PC-3 (cell line): ENCODE measurements at regions not wholly inside any gene's neighbourhood (a gene's known extent, or its start where the extent isn't known, plus 50 kb on each side); places are given as distances from the start of the nearest gene placed in this dataset.
"Not testable (repeated sequence)": the region's sequence is repeated elsewhere in the genome, so short reads cannot be mapped to it uniquely, and the experiment has no call there.

Experiments
- ATAC-seq: fragments of 200-7000 bp; cut with Tn5 transposase; 2 replicates; pipeline ENCODE4 v1.9.1; 2020; ENCODE audit warnings: mild to moderate bottlenecking, moderate library complexity
- BruUV-seq: library from RNA; stranded (reverse); fragments of 400-500 nt; replicated peaks from 2 replicates; lab custom pipeline; 2021; lab: Mats Ljungman, UMichigan
- CTCF ChIA-PET: fragments of 300-600 bp; sonication (Branson Sonifier 250); formaldehyde crosslinking; loops from one replicate; lab custom pipeline; 2022; ENCODE audit warnings: antibody characterized with exemption; lab: Charles Lee
- POLR2A ChIA-PET: fragments of 300-600 bp; sonication (Branson Sonifier 250); formaldehyde crosslinking; loops from one replicate; lab custom pipeline; 2022; ENCODE audit warnings: antibody characterized with exemption; ENCODE audit not compliant: unreplicated experiment; lab: Charles Lee
- DNase-seq: peaks from one replicate; pipeline ENCODE4 v3.0.0-alpha.2; 2015
- H2AFZ ChIP-seq: fragments of 300-600 bp; sonication (generic); 2 replicates; pipeline ENCODE4 v1.6.0; 2016; ENCODE audit warnings: antibody characterized with exemption, low read length
- H3F3A ChIP-seq: fragments of 300-600 bp; sonication (generic); one replicate; pipeline ENCODE4 v1.6.0; 2017; ENCODE audit warnings: antibody characterized with exemption, low read length, control low read depth, mild to moderate bottlenecking; ENCODE audit not compliant: unreplicated experiment
- H3K27ac ChIP-seq: fragments of 300-600 bp; sonication (generic); 2 replicates; pipeline ENCODE4 v1.5.1; 2016; ENCODE audit warnings: mild to moderate bottlenecking, low read length
- H3K27me3 ChIP-seq: fragments of 300-600 bp; sonication (generic); 2 replicates; pipeline ENCODE4 v1.6.1; 2016; ENCODE audit warnings: low read length, mixed read lengths
- H3K36me3 ChIP-seq: fragments of 300-600 bp; sonication (generic); 2 replicates; pipeline ENCODE4 v1.6.1; 2016; ENCODE audit warnings: low read depth, mixed run types, low read length, mixed read lengths
- H3K4me1 ChIP-seq: fragments of 300-600 bp; sonication (generic); 2 replicates; pipeline ENCODE4 v1.5.1; 2016; ENCODE audit warnings: low read length; ENCODE audit not compliant: insufficient read depth
- H3K4me2 ChIP-seq: fragments of 300-600 bp; sonication (generic); 2 replicates; pipeline ENCODE4 v1.6.0; 2016; ENCODE audit warnings: low read length
- H3K4me3 ChIP-seq: fragments of 300-600 bp; sonication (generic); 2 replicates; pipeline ENCODE4 v1.5.1; 2016; ENCODE audit warnings: mild to moderate bottlenecking, low read length, mixed read lengths
- H3K79me2 ChIP-seq: fragments of 300-600 bp; sonication (generic); 2 replicates; pipeline ENCODE4 v1.6.1; 2017; ENCODE audit warnings: low read length, mixed read lengths
- H3K9ac ChIP-seq: fragments of 300-600 bp; sonication (generic); 2 replicates; pipeline ENCODE4 v1.6.0; 2016; ENCODE audit warnings: mild to moderate bottlenecking, low read length
- H3K9me2 ChIP-seq: fragments of 300-600 bp; sonication (generic); replicated peaks from 2 replicates; pipeline ENCODE4 v1.6.1; 2016; ENCODE audit warnings: mixed run types, low read length, mixed read lengths
- H3K9me3 ChIP-seq: fragments of 300-600 bp; sonication (generic); 2 replicates; pipeline ENCODE4 v1.6.1; 2016; ENCODE audit warnings: low read length, mixed read lengths
- H4K20me1 ChIP-seq: fragments of 300-600 bp; sonication (generic); 2 replicates; pipeline ENCODE4 v1.6.1; 2016; ENCODE audit warnings: low read length, mixed read lengths
- EZH2 ChIP-seq: fragments of 300-600 bp; sonication (generic); IDR thresholded peaks from one replicate; pipeline ENCODE4 v1.6.1; 2017; ENCODE audit warnings: antibody characterized with exemption, mild to moderate bottlenecking, low read length; ENCODE audit not compliant: unreplicated experiment
- EZH2phosphoT487 ChIP-seq: fragments of 300-600 bp; sonication (generic); IDR thresholded peaks from 2 replicates; pipeline ENCODE4 v1.6.1; 2018; ENCODE audit warnings: mild to moderate bottlenecking, antibody characterized with exemption, low read length, borderline replicate concordance
- intact Hi-C: fragments of 100-400 bp; cut with micrococcal nuclease; formaldehyde crosslinking; loops from 2 replicates; pipeline ENCODE4 v1.9.0; 2023
- TF ChIP-seq, protein P1 (sequence below): fragments of 300-600 bp; sonication (generic); conservative IDR thresholded peaks from 2 replicates; pipeline ENCODE4 v1.5.1; 2017; ENCODE audit warnings: antibody characterized with exemption, low read depth, mild to moderate bottlenecking, low read length

GRCh38 chr15:69615736-69616135, 163.1 kb downstream of the RPLP1 start:
- Histone ChIP-seq H3K36me3 (no peaks in the 10 kb centered on the region), H4K20me1 (no peaks in the 10 kb centered on the region), H3K9me3 (no peaks in the 10 kb centered on the region), H3K9ac (no peak overlapping the region), H3K4me1 (no peaks in the 10 kb centered on the region), H3K4me2 (no peak overlapping the region), H3K27me3 (no peaks in the 10 kb centered on the region), H2AFZ (no peak overlapping the region), H3F3A (no peaks in the 10 kb centered on the region), H3K27ac (no peak overlapping the region), H3K9me2 (no peaks in the 10 kb centered on the region), H3K79me2 (no peaks in the 10 kb centered on the region), H3K4me3 (no peak overlapping the region)
- no TSS peak for BruUV-seq
- intact Hi-C loops, result no loop called here
- POLR2A ChIA-PET, result no interaction called here
- TF ChIP-seq EZH2 (no peak), EZH2phosphoT487 (no peak)
- TF ChIP-seq, protein P1, sequence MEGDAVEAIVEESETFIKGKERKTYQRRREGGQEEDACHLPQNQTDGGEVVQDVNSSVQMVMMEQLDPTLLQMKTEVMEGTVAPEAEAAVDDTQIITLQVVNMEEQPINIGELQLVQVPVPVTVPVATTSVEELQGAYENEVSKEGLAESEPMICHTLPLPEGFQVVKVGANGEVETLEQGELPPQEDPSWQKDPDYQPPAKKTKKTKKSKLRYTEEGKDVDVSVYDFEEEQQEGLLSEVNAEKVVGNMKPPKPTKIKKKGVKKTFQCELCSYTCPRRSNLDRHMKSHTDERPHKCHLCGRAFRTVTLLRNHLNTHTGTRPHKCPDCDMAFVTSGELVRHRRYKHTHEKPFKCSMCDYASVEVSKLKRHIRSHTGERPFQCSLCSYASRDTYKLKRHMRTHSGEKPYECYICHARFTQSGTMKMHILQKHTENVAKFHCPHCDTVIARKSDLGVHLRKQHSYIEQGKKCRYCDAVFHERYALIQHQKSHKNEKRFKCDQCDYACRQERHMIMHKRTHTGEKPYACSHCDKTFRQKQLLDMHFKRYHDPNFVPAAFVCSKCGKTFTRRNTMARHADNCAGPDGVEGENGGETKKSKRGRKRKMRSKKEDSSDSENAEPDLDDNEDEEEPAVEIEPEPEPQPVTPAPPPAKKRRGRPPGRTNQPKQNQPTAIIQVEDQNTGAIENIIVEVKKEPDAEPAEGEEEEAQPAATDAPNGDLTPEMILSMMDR, result no peak
- CTCF ChIA-PET, result no interaction called here
- no peak for ATAC-seq
- DNase-seq, result no peak

GRCh38 chr15:69616558-69616957, 163.9 kb downstream of the RPLP1 start:
- intact Hi-C loops, result no loop called here
- Histone ChIP-seq H2AFZ (no peak overlapping the region), H3K27me3 (no peaks in the 10 kb centered on the region), H3K27ac (no peak overlapping the region), H3F3A (no peaks in the 10 kb centered on the region), H3K9me2 (no peaks in the 10 kb centered on the region), H3K9ac (no peak overlapping the region), H3K4me2 (no peak overlapping the region), H3K9me3 (no peaks in the 10 kb centered on the region), H3K36me3 (no peaks in the 10 kb centered on the region), H3K79me2 (no peaks in the 10 kb centered on the region), H4K20me1 (no peaks in the 10 kb centered on the region), H3K4me1 (no peaks in the 10 kb centered on the region), H3K4me3 (no peak overlapping the region)
- ChIA-PET CTCF (no interaction called here), POLR2A (interaction anchor here (0.5 to 0.6 kb wide), 2 partner anchors 229 to 1136 kb away, joined by 3 to 4 read pairs; no protein-coding TSS in a partner anchor)
- ATAC-seq, result no peak
- no peak for DNase-seq
- no TSS peak for BruUV-seq
- TF ChIP-seq, protein P1, result no peak
- TF ChIP-seq EZH2 (no peak), EZH2phosphoT487 (no peak)

DNA sequence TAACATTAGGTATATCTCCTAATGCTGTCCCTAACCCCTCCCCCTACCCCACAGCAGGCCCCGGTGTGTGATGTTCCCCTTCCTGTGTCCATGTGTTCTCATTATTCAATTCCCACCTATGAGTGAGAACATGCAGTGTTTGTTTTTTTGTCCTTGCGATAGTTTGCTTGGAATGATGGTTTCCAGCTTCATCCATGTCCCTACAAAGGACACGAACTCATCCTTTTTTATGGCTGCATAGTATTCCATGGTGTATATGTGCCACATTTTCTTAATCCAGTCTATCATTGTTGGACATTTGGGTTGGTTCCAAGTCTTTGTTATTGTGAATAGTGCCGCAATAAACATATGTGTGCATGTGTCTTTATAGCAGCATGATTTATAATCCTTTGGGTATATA, 164.5 kb downstream of the RPLP1 start:
- H3K9me2 ChIP-seq, H3F3A ChIP-seq, BruUV-seq, H3K79me2 ChIP-seq, H3K4me2 ChIP-seq, H3K27ac ChIP-seq, H4K20me1 ChIP-seq, H3K4me3 ChIP-seq, DNase-seq, H3K4me1 ChIP-seq, H3K36me3 ChIP-seq, H3K9ac ChIP-seq, CTCF ChIA-PET, H3K9me3 ChIP-seq, H3K27me3 ChIP-seq, intact Hi-C loops, H2AFZ ChIP-seq, ATAC-seq: not testable (repeated sequence)
- POLR2A ChIA-PET, result interaction anchor here (0.5 kb wide), 1 partner anchor 229 kb away, joined by 3 read pairs; no protein-coding TSS in a partner anchor
